H9 (cell line): ENCODE measurements at regions not wholly inside any gene's neighbourhood (a gene's known extent, or its start where the extent isn't known, plus 50 kb on each side); places are given as distances from the start of the nearest gene placed in this dataset.

Experiments used
- DNase-seq: peaks from one replicate; pipeline ENCODE4 v3.0.0-alpha.2; 2017
- H2AFZ ChIP-seq: one replicate; pipeline ENCODE4 v1.6.1; 2013; ENCODE audit warnings: mild to moderate bottlenecking, low read length, control low read depth, moderate library complexity
- H2AK5ac ChIP-seq: 2 replicates; pipeline ENCODE4 v1.6.1; 2013; ENCODE audit warnings: low read length, control low read depth, mixed read lengths; ENCODE audit not compliant: insufficient read length
- H2BK120ac ChIP-seq: one replicate; pipeline ENCODE4 v1.6.1; 2013; ENCODE audit warnings: low read depth, mild to moderate bottlenecking, low read length, control low read depth, inconsistent platforms; ENCODE audit not compliant: poor library complexity, severe bottlenecking
- H2BK12ac ChIP-seq: 2 replicates; pipeline ENCODE4 v1.6.1; 2013; ENCODE audit warnings: low read length, control low read depth, mixed read lengths, low read depth; ENCODE audit not compliant: insufficient read length
- H2BK15ac ChIP-seq: 2 replicates; pipeline ENCODE4 v1.6.1; 2013; ENCODE audit warnings: low read depth, low read length, control low read depth
- H2BK20ac ChIP-seq: one replicate; pipeline ENCODE4 v1.6.1; 2013; ENCODE audit warnings: low read depth, mild to moderate bottlenecking, low read length, control low read depth, inconsistent platforms; ENCODE audit not compliant: poor library complexity, severe bottlenecking
- H2BK5ac ChIP-seq: 2 replicates; pipeline ENCODE4 v1.6.1; 2013; ENCODE audit warnings: low read length, control low read depth, mixed read lengths; ENCODE audit not compliant: insufficient read length
- H3K14ac ChIP-seq: 2 replicates; pipeline ENCODE4 v1.6.1; 2013; ENCODE audit warnings: low read length, control low read depth; ENCODE audit not compliant: insufficient read depth
- H3K18ac ChIP-seq: 2 replicates; pipeline ENCODE4 v1.6.1; 2013; ENCODE audit warnings: low read depth, mild to moderate bottlenecking, mixed read lengths, low read length, control low read depth; ENCODE audit not compliant: insufficient read length
- H3K23ac ChIP-seq: 2 replicates; pipeline ENCODE4 v1.6.1; 2013; ENCODE audit warnings: low read length, control low read depth, mixed read lengths, low read depth; ENCODE audit not compliant: insufficient read length
- H3K23me2 ChIP-seq: 2 replicates; pipeline ENCODE4 v1.6.1; 2013; ENCODE audit warnings: low read depth, mild to moderate bottlenecking, mixed read lengths, low read length, control low read depth; ENCODE audit not compliant: insufficient read length, poor library complexity, severe bottlenecking
- H3K27ac ChIP-seq: 2 replicates; pipeline ENCODE4 v1.5.1; 2013; ENCODE audit warnings: low read length, control low read depth, mixed read lengths, low read depth; ENCODE audit not compliant: insufficient read length
- H3K27me3 ChIP-seq: 2 replicates; pipeline ENCODE4 v1.6.1; 2013; ENCODE audit warnings: low read length, control low read depth, inconsistent platforms; ENCODE audit not compliant: insufficient read depth
- H3K4ac ChIP-seq: 2 replicates; pipeline ENCODE4 v1.6.1; 2013; ENCODE audit warnings: low read depth, mild to moderate bottlenecking, control low read depth, inconsistent platforms, low read length, moderate library complexity
- H3K4me1 ChIP-seq: 2 replicates; pipeline ENCODE4 v1.6.1; 2013; ENCODE audit warnings: low read length, control low read depth, inconsistent platforms; ENCODE audit not compliant: insufficient read depth
- H3K4me2 ChIP-seq: 2 replicates; pipeline ENCODE4 v1.6.1; 2013; ENCODE audit warnings: low read length, control low read depth, mixed read lengths; ENCODE audit not compliant: insufficient read length, insufficient read depth
- H3K56ac ChIP-seq: 2 replicates; pipeline ENCODE4 v1.6.1; 2013; ENCODE audit warnings: low read depth, mild to moderate bottlenecking, mixed read lengths, low read length, control low read depth; ENCODE audit not compliant: insufficient read length
- H3K79me1 ChIP-seq: 2 replicates; pipeline ENCODE4 v1.6.1; 2013; ENCODE audit warnings: low read depth, mild to moderate bottlenecking, moderate library complexity, low read length, control low read depth, inconsistent platforms; ENCODE audit not compliant: insufficient read depth, poor library complexity, severe bottlenecking
- H3K79me2 ChIP-seq: 2 replicates; pipeline ENCODE4 v1.6.1; 2013; ENCODE audit warnings: low read length, control low read depth, inconsistent platforms; ENCODE audit not compliant: insufficient read depth
- H3K9ac ChIP-seq: 2 replicates; pipeline ENCODE4 v1.6.1; 2013; ENCODE audit warnings: low read length, control low read depth, mixed read lengths; ENCODE audit not compliant: insufficient read length; ENCODE audit errors: extremely low read depth
- H3K9me3 ChIP-seq: one replicate; pipeline ENCODE4 v1.6.1; 2013; ENCODE audit warnings: low read depth, low read length, inconsistent platforms; ENCODE audit not compliant: control insufficient read depth
- H3T11ph ChIP-seq: one replicate; pipeline ENCODE4 v1.6.1; 2013; ENCODE audit warnings: mild to moderate bottlenecking, low read length, control low read depth, inconsistent platforms
- H4K20me1 ChIP-seq: one replicate; pipeline ENCODE4 v1.6.1; 2013; ENCODE audit not compliant: control insufficient read depth, insufficient read length, insufficient read depth
- H4K5ac ChIP-seq: 2 replicates; pipeline ENCODE4 v1.6.1; 2013; ENCODE audit warnings: low read depth, mild to moderate bottlenecking, mixed read lengths, low read length, control low read depth; ENCODE audit not compliant: insufficient read length
- H4K8ac ChIP-seq: replicated peaks from 2 replicates; pipeline ENCODE4 v1.6.1; 2013; ENCODE audit warnings: low read length, control low read depth, mixed read lengths, low read depth; ENCODE audit not compliant: insufficient read length
- H4K91ac ChIP-seq: 2 replicates; pipeline ENCODE4 v1.6.1; 2013; ENCODE audit warnings: low read depth, mild to moderate bottlenecking, moderate library complexity, mixed read lengths, low read length, control low read depth; ENCODE audit not compliant: insufficient read length
- H3K27ac Mint-ChIP-seq, 3 experiments: 2 replicates in 2 of 3; 3 replicates in 1 of 3; pipeline ENCODE4 v1.8.0; 2020 to 2021; ENCODE audit warnings: mixed read lengths in 3 of 3, mild to moderate bottlenecking in 1 of 3, moderate library complexity in 1 of 3
- H3K27me3 Mint-ChIP-seq: 2 replicates; pipeline ENCODE4 v1.8.0; 2021; ENCODE audit warnings: low read depth, mild to moderate bottlenecking, moderate library complexity, mixed read lengths
- H3K36me3 Mint-ChIP-seq, 3 experiments: 2 replicates in 2 of 3; 3 replicates in 1 of 3; pipeline ENCODE4 v1.8.0; 2020 to 2021; ENCODE audit warnings: low read depth in 3 of 3, mixed read lengths in 3 of 3; ENCODE audit not compliant: insufficient read depth in 1 of 3
- H3K4me1 Mint-ChIP-seq, 2 experiments: 2 replicates each; pipeline ENCODE4 v1.8.0; 2020; ENCODE audit warnings: mixed read lengths in 2 of 2
- H3K4me3 Mint-ChIP-seq, 2 experiments: 2 replicates in 1 of 2; 3 replicates in 1 of 2; pipeline ENCODE4 v1.8.0; 2020 to 2021; ENCODE audit warnings: mild to moderate bottlenecking in 2 of 2, mixed read lengths in 2 of 2, moderate library complexity in 1 of 2
- H3K9me3 Mint-ChIP-seq, 2 experiments: 2 replicates in 1 of 2; 3 replicates in 1 of 2; pipeline ENCODE4 v1.8.0; 2020; ENCODE audit warnings: mild to moderate bottlenecking in 2 of 2, mixed read lengths in 2 of 2, moderate library complexity in 1 of 2
- CTCF ChIP-seq: fragments of 200-600 bp; sonication (generic); conservative IDR thresholded peaks from 3 replicates; pipeline ENCODE4 v1.8.0; 2021; ENCODE audit warnings: antibody characterized with exemption, mild to moderate bottlenecking
- WGBS: extraction: QIAGEN DNeasy Blood & Tissue Kit; methylation state at CpG from one replicate; pipeline ENCODE4 v1.1.7; 2013; ENCODE audit warnings: missing lambda C conversion rate, low lambda C conversion rate, mixed read lengths; ENCODE audit not compliant: insufficient read length; ENCODE audit errors: extremely low coverage; 5-methylcytosine and 5-hydroxymethylcytosine counted together

GRCh38 chr15:93340406-93340805 lies 251.4 kb upstream of the RGMA start:
- H3K4ac ChIP-seq, result no peak overlapping the region
- H3K23me2 ChIP-seq, result no peaks in the 10 kb centered on the region
- H3K4me1 Mint-ChIP-seq, result peaks cover 0 to 11% of the 10 kb centered on the region in 2 experiments; a peak in 3 of 4 replicates
- H4K20me1 ChIP-seq, result no peaks in the 10 kb centered on the region
- no peak overlapping the region for H2BK20ac ChIP-seq
- H4K5ac ChIP-seq, result no peak overlapping the region
- no peaks in the 10 kb centered on the region for H3K79me2 ChIP-seq
- H3K9me3 ChIP-seq, result no peaks in the 10 kb centered on the region
- no peak overlapping the region for H2AK5ac ChIP-seq
- no peaks in the 10 kb centered on the region for H3K4me1 ChIP-seq
- no peaks in the 10 kb centered on the region for H3K79me1 ChIP-seq
- H2AFZ ChIP-seq, result no peak overlapping the region
- H2BK15ac ChIP-seq, result no peak overlapping the region
- H3K27me3 ChIP-seq, result no peaks in the 10 kb centered on the region
- H3K9ac ChIP-seq, result no peak overlapping the region
- no peak overlapping the region for H2BK5ac ChIP-seq
- peaks cover 49% of the 10 kb centered on the region for H3K27me3 Mint-ChIP-seq
- H3K18ac ChIP-seq, result no peak overlapping the region
- H3K14ac ChIP-seq, result no peak overlapping the region
- no peak overlapping the region for H3K4me3 Mint-ChIP-seq
- H4K91ac ChIP-seq, result no peak overlapping the region
- H2BK12ac ChIP-seq, result no peak overlapping the region
- H3K4me2 ChIP-seq, result no peak overlapping the region
- H3K27ac ChIP-seq, result no peak overlapping the region
- H3K36me3 Mint-ChIP-seq, result peaks cover 0 to 1% (median 0%) of the 10 kb centered on the region in 3 experiments; a peak in 1 of 7 replicates
- WGBS, result no CpG with 5 or more reads among the region's 2 CpGs
- DNase-seq, result no peak
- H3K27ac Mint-ChIP-seq, result no peak overlapping the region
- no peak overlapping the region for H3K23ac ChIP-seq
- no peak overlapping the region for H2BK120ac ChIP-seq
- no peak overlapping the region for H4K8ac ChIP-seq
- no peak for TF ChIP-seq CTCF
- no peaks in the 10 kb centered on the region; a peak in 1 of 5 replicates for H3K9me3 Mint-ChIP-seq
- no peak overlapping the region for H3T11ph ChIP-seq
- H3K56ac ChIP-seq, result no peak overlapping the region
